ENCODE measurements at regions not wholly inside any gene's neighbourhood (a gene's known extent, or its start where the extent isn't known, plus 50 kb on each side); places are given as distances from the start of the nearest gene placed in this dataset.

DNA sequence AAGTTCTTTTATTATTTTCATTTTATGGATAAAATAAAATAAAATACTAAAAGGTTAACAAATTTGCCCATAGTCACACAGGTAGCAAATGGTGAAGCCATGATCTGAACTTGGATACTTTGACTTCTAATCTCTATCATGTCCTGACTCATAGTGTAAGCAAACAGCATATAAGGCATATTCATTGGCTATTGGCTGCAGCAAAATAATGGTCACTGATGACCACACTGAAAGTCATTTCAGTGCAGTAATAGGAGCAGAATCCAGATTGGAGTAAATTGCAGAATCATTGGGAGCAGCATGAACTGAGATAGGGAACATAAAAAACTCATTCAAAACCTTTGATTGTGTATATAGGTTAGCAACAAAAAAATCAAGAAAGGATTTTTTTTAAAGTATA lies 262.9 kb downstream of the PLA2G4A start:
- DNase-seq (ENCODE audit: low spot score): no peak

DNA sequence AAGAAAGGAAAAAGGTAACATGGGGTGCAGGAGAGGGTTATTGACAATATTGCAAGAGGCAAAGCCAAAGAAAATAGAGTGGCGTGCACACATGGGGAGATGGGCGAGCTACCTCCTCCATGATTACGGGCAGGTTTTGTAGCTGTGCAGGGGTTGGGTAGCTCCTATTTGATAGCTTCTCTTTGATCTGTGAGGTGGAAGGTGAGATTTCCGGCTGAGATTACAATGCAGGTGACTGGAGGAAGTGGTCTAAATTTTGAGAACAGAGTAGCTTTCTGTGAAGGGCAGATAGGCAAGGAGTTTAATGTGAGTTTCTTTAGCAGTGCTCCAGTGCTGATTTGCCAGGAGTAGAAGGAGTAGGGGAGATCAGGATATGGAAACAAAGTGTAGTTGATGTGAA lies 263.4 kb downstream of the PLA2G4A start:
- no peak for DNase-seq (ENCODE audit: low spot score)

DNA sequence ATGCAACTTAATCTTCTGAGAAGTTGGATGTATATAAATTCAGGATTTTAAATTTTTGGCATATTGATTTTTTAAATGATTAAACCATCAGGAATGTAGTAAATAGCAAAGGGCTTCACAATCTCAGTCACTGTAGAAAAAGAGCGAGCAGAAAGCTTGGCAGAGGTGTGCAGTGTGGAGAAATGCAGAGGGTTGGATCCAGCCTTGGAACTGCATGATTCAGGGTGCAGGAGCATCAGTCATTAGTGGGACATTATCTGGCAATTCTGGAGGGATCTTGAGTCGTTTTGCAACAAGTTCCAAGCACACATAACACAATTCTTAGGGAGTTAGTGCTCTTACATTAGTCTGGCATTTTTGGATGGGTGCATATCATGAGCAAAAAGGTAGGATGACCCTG lies 267.9 kb downstream of the PLA2G4A start:
- no peak for DNase-seq (ENCODE audit: low spot score)

DNA sequence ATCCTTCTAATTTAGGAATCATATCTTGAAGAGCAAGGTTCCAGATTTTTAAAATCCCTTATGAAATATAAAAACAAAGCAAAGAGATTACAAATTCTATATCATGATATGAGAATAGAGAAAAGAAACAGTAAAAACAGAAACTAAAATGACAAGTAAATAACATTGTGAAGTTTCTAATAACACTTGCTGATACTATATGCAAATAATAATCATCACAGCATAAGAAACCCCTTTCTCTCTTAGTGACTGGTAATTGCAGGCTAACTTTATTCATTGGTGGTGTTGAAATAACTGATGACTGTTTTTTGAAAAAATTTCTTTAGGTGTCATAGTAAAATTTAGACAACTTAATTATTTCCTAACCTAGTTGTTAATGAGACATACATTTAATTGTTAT lies 281.6 kb downstream of the PLA2G4A start:
- no peak for DNase-seq (ENCODE audit: low spot score)

DNA sequence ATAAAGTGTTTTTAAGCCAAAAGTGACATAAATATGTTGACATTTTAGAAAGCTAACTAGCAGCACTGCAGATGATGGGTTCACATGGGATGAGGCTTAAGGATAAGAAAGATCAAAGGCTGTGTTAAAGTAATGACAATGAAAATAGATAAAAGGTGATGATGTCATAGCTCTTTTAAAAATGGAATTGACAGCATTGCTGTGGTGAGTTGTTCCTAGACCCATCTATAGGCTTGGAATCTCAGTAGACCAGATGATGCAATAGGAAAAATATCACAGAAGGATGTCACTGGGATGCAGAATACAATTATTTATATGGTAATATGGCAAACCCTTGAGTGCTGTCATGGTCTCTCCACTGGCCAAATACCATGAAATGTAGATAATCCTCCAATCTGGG lies 286.0 kb downstream of the PLA2G4A start:
- DNase-seq (ENCODE audit: low spot score): no peak

DNA sequence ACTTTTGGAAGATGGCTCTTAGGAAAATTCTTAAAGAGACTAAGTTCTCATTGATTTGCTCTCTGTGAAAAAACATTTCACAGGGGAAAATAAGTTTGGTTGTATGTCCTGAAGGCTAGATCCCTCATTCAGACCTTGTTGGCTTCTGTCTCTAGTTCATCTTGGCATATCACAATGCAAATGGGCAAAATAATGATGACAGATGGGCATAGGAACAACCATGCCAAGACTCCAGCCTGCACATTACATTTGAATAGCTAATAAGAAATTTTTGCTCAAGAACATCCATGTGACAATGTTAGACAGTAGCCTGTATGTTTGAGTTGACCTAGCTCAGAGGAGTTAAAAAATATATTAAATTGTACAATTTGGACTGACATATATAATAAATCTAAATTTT lies 292.9 kb downstream of the PLA2G4A start:
- DNase-seq (ENCODE audit: low spot score): no peak

DNA sequence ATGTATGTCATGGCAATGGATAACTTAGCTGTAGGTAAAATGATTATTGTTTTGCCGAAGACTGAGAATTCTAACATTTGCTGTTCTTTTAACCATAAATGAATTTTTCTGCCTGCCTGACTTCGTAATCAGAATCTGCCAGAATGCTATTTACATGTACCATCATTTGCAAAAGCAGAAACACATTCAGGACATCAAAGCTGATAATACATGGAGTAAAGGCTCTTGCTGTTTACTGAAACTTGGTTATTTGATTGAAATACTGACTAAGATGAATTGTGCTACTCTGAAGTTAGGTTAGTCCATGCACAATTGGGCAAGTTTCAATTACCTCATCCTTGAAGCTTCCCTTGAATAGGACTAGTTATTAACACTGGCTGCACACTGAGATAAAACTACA lies 293.8 kb downstream of the PLA2G4A start:
- no peak for DNase-seq (ENCODE audit: low spot score)

DNA sequence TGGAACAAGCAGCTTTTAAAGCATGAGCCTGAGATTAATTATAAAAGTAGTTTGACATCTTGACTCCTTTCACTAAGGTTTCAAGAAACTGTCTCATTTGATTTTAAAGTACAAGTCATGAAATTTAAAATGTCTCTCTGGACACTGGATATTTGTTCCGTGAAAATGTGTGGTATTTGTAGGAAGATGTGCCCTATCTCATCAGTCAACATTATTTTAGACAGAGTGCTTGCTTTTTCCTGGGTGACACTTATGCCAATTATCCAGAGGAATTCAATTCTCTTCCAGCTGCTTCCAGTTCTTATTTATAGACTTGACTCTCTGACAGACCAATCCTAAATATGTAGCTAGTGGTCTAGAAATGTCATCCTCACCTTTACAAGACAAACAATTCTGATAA lies 300.4 kb downstream of the PLA2G4A start:
- no peak for DNase-seq (ENCODE audit: low spot score)

DNA sequence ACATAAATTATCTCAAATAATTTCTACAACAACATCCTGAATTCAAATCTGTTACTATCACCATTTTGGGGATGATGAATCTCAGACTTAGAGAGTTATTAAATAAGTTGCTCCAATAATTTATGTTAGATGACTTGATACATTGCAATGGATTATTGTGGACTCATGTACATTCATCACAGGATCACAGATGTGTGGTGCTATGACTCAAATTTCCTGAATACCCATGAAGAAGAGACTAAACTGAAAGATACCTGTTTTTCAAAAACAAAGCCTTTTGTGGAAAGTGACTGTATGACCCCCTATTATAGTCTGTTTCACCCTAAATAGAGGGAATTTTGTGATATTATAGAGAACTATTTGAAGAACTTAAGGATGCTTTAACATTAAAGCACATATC lies 315.0 kb downstream of the PLA2G4A start:
- no peak for DNase-seq (ENCODE audit: low spot score)

DNA sequence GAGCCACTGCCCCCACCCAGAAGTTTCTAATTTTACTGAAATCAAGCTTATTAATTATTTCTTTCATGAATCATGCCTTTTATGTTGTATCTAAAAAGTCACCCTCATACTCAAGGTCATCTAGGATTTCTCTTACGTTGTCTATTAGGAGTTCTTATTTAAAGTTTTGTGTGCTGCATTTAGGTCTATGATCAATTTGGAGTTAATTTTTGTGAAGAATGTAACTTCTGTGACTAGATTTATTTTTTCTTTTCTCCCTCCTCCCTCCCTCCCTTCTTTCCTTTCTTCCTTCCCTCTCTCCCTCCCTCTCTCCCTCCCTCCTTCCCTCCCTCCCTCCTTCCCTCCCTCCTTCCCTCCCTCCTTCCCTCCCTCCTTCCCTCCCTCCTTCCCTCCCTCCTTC lies 317.6 kb downstream of the PLA2G4A start:
- no peak for DNase-seq (ENCODE audit: low spot score)

DNA sequence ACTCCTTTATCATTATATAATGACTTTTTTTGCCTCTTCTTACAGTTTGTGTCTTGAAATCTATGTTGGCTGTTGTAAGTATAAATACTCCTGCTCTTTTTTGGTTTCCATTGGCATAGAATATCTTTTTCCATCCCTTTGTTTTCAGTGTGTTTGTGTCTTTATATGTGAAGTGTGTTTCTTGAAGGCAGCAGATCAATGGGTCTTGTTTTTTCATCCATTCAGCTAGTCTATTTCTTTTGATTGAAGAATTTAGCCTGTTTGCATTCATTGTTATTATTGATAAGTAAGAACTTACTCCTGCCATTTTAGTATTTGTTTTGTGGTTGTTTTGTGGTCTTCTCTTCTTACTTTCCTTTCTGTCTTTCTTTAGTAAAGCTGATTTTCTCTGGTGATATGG lies 322.8 kb downstream of the PLA2G4A start:
- no peak for DNase-seq (ENCODE audit: low spot score)

DNA sequence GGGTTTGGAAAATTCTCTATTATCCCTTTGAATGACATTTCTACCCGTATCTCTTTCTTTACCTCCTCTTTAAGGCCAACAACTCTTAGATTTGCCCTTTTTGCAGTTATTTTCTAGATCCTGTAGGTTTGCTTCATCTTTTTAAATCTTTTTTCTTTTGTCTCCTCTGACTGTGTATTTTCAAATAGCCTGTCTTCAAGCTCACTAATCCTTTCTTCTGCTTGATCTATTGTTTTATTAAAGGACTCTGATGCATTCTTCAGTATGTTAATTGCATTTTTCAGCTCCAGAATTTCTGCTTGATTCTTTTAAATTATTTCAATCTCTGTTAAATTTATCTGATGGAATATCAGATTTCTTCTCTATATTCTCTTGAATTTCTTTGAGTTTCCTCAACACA lies 324.3 kb downstream of the PLA2G4A start:
- DNase-seq (ENCODE audit: low spot score): no peak

DNA sequence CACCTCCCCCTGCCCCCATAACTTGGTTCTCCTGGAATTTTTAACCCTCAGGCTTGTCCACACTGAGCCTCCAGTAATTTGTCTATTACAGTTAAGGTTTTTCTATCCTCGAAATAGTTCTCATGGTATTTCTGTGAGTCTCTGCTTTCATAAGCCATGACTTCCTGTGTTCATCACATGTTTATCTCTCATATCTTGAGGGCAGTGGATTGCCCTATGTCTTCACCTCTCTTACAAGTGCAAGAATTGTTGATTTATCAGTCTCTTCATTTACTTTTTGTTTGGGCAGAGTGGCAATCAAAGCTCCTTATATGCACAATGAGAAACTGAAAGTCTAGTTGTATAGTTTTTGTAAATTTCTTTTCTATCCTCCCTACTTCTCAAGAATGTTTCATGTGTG lies 328.4 kb downstream of the PLA2G4A start:
- DNase-seq (ENCODE audit: low spot score): no peak

DNA sequence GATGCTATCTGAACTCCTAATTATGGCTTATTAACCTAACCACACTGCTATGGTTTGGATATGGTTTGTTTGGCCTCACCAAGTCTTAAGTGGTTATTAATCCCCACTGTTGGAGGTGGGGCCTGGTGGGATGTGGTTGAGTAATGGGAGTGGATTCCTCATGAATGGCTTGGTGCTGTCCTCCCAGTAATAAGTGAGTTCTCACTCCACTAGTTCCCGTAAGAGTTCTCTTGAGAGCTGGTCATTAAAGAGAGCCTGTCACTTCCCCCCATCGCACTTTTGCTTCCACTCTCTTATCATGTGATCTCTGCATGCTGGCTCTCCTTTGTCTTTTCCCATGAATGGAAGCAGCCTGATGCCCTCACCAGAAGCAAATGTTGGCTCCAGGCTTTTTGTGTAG lies 328.8 kb downstream of the PLA2G4A start:
- DNase-seq (ENCODE audit: low spot score): no peak

DNA sequence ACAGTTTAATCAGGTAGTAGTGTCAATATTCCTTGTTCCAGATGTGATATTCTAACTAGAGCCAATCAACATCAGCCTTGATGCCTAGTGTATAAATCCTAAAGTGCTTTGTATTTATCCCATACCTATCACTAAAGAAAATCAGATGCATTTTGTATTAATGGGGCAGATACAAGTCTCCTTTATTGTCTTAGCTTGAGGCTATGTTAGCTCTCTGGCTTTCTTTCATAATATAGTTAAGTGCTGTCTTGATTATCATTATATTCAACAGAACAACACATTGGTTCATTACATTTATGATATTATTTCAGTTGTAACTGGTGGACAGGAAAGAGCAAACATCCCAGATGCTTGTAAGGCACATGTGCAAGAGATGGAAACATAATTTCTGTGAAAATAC lies 338.8 kb downstream of the PLA2G4A start:
- no peak for DNase-seq (ENCODE audit: low spot score)

DNA sequence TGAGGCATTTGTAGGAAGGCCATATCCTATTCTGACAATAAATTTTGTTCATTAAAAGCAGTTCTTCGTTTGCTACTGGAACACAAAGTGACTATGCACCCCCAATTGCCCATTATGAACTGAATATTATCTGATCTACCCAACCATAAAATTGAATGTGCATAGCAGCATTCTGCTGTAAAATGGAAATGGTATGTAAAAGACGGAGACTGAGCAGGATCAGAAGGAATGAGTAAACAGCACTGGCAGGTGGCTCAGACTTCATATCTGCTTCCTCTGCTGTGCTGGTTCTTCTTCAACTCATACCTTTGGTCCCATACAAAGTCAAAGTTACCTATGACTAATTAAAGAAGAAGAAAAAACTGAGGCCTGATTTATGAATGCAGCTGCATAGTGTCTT lies 339.5 kb downstream of the PLA2G4A start:
- DNase-seq (ENCODE audit: low spot score): no peak

DNA sequence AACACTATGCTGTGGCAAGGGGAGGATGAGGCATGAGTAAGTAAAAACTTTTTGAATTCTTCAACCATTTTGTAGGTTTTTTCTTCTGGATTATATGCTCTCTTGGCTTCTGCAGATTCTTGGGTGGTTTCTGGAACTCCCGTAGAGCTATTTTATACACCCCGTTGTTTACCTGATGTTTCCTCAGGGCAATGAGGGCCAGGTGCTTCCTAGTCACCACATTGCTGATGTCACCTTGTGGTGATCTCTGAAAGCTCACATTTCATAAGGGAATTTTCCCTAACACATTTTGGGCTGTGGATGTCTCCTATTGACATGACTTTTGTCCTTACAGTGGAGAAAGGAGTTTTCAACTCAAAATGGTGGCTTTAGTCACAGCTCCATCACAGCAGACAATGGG lies 356.6 kb downstream of the PLA2G4A start:
- DNase-seq (ENCODE audit: low spot score): no peak

DNA sequence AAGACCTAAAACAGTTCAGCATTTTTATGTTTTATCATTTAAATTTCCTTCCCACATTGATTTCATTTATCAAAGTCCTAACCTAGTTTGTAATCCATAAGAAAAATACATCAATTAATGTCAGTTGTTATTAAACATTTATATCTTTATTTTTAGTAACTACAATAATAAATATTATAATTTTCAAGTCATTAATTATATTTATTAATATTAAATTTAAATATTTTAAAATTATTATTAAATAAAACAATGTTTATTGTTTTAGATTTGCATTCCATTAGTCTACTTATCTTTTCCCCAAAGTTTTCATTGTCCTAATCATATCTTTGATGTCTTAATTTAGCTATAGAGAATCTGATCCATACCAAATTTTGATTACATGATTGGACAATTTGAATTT lies 368.9 kb downstream of the PLA2G4A start:
- no peak for DNase-seq (ENCODE audit: low spot score)

DNA sequence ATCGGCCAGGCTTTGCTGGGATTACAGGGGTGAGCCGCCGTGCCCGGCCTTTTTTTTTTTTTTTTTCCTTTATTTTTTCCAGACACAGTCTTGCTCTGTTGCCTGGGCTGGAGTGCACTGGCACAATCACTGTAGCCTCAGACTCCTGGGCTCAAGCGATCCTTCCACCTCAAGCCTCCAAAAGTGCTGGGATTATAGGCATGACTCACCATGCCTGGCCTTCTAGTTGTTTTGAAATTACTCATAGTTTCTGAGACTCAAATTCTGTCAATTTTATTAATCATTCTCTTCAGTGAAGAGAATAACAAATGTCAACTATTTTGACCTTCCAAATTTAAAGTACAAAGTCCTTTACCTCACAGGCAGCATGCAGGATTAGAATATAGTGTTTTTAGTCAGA lies 374.5 kb downstream of the PLA2G4A start:
- no peak for DNase-seq (ENCODE audit: low spot score)

DNA sequence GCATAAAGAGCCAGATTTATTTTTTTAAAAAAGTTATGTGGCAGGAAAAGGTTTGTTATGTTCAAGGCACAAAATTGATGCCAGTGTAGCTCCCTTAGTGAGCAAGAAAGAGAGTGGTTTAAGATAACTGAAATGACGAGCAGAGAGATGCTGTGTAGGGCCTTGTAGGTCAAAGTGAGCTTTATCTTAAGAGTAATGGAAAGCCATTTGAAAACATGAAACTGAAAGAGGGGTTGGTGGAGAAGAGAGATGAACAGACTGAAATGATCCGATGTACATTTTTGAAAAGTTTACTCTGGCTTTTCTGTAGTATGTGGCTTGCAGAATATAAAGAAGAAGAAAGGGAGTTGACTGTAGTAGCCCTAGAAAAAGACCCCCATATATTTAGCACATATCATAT lies 383.6 kb downstream of the PLA2G4A start:
- no peak for DNase-seq (ENCODE audit: low spot score)

DNA sequence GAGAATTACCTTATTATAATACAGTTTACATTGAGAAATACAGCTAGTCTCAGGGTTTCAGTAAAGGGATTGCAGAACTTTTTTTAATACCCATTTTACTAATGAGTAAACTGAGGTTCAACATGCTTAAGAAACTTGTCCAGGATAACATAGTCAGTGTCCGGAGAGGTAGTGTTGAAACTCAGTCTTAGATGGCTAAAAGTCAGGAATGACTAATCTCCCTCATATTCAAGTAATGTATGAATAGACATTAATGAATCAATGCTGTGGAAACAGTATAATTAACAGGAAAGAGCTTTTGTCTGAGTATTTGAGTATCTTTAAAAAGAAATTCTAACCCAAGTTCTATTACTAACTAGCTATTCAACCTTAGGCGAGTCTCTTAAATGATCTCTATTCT lies 397.6 kb downstream of the PLA2G4A start:
- no peak for DNase-seq (ENCODE audit: low spot score)

DNA sequence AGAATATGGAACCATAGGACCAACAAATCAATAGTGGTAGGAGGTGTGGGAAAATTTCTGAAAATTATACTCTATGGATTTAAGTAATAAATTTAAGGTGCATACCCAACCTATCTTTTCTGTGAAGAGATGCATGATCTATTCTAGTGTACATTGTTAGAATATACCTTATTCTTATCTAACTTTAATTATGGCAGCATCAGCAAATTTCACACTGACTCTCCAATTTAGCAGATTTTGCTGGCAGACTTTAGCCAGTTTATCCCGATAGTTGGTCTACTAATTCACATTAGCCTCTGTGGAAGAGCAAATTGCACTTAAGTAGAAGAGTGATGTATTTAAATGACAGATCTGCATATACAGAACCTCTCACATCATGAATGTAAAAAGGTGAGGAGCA lies 400.0 kb downstream of the PLA2G4A start:
- no peak for DNase-seq (ENCODE audit: low spot score)

DNA sequence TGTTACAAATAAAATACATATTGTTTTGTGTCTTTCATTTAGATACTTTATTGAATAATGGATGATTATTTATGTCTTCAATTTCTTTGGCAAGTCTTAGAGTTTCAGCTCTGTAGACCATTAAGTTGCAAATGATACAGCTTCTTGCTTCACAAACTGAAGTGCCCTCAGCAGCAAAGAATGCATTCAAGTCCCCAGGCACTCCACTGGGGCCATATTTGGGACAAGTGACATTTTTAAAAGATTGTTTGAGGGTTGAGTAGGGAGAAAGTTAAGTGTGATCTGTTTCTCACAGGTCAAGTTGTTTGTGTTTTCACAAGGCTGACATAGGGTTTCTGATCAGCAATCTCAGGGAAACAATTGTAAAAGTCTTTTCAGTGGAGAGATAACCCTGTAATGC lies 400.7 kb downstream of the PLA2G4A start:
- DNase-seq (ENCODE audit: low spot score): no peak

DNA sequence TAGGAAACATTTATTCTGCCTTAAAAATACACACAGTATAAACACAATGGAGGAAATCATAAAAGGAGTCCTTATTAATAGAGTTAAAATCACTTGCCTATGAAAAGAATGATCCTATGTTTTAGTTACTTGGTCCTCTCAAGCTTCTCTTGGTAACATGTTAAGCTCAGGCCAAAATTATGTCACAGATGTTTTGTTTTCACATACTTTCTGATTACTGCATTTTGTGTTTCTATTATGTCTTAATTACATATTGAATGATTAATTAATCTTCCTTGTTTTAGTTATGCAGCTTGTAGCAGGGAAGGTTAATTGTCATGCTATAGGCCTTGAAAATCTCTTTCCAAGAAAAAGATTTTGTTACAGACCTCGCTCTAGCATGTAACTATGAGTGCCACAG lies 406.0 kb downstream of the PLA2G4A start:
- DNase-seq (ENCODE audit: low spot score): no peak

DNA sequence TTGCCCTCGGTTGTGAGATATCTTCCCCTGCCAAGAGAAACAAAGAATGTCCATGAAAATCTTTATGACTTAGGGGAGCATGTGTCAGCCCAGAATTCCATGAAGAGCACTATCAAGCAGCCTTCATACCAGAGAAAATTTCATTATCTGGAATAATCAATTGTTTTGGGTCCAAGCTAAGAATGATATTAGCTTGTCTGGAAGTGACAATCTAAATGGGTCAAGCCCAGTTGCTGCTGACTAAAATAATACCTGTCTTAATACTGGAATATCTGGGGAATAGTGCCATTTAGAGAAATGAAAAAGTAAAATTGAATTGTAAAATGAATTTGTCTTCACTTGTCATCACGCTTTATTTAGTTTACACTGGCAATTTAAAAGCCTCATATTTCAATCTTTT lies 407.4 kb downstream of the PLA2G4A start:
- DNase-seq (ENCODE audit: low spot score): no peak

DNA sequence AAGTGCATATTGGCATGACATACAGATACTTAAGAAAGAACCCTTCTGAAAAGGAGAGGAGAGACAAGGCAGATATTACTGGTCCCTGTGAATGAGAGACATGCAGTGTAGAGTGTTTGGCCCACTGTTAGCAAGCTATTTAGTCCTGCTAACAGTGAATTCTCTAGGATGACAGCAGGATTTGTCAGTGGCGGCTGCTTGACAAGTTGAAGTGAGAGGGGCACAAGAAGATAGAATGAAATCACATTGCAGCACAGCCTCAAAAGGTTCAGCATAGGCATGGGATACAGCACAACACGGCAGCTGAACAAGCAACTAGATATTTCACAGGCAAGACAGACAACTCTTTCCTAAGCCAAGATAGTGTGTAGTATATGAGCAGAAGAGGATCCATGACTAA lies 407.9 kb downstream of the PLA2G4A start:
- DNase-seq (ENCODE audit: low spot score): no peak

Data from D341Med (cell line).